CD4-positive, alpha-beta T cell treated with Interleukin-4 for 1 hour (primary cell): ENCODE measurements at regions not wholly inside any gene's neighbourhood (a gene's known extent, or its start where the extent isn't known, plus 50 kb on each side); places are given as distances from the start of the nearest gene placed in this dataset.

Experiments used
- DNase-seq, 2 donors: peaks; one replicate each; pipeline ENCODE4 v3.0.0-alpha.2; 2020 to 2022

- DNase-seq: no peak
These were observed 326.1 kb downstream of the PRL start for GRCh38 chr6:21970569-21971300.

GRCh38 chr6:21971541-21971940 is 325.3 kb downstream of the PRL start:
- no peak for DNase-seq

GRCh38 chr6:21972516-21972915 is 324.3 kb downstream of the PRL start:
- DNase-seq: no peak

- no peak for DNase-seq
These were observed 319.5 kb downstream of the PRL start for GRCh38 chr6:21977346-21977745.

- DNase-seq: no peak
These were observed 315.5 kb downstream of the PRL start for GRCh38 chr6:21981235-21981833.

- no peak for DNase-seq
These were observed 312.7 kb downstream of the PRL start for GRCh38 chr6:21984135-21984534.

GRCh38 chr6:21984561-21984960 is 312.3 kb downstream of the PRL start:
- no peak for DNase-seq

- DNase-seq: no peak
These were observed 310.9 kb downstream of the PRL start for GRCh38 chr6:21985904-21986303.

GRCh38 chr6:21986703-21987102 is 310.1 kb downstream of the PRL start:
- DNase-seq: no peak

- DNase-seq: peak; percentile 13 to 56
These were observed 309.3 kb downstream of the PRL start for GRCh38 chr6:21987501-21987957.

GRCh38 chr6:21990577-21990976 is 306.3 kb downstream of the PRL start:
- DNase-seq: no peak

GRCh38 chr6:21992178-21992967 is 304.5 kb downstream of the PRL start:
- DNase-seq: no peak

GRCh38 chr6:21993841-21994240 is 303.0 kb downstream of the PRL start:
- DNase-seq: no peak

GRCh38 chr6:21994821-21995220 is 302.0 kb downstream of the PRL start:
- DNase-seq: no peak

GRCh38 chr6:21995318-21995717 is 301.5 kb downstream of the PRL start:
- DNase-seq: no peak

- DNase-seq: no peak
These were observed 300.3 kb downstream of the PRL start for GRCh38 chr6:21996425-21997118.

GRCh38 chr6:21997119-21998037 is 299.5 kb downstream of the PRL start:
- DNase-seq: no peak

- DNase-seq: no peak
These were observed 298.3 kb downstream of the PRL start for GRCh38 chr6:21998582-21998981.

GRCh38 chr6:21999012-21999528 is 297.8 kb downstream of the PRL start:
- DNase-seq: no peak

GRCh38 chr6:21999741-22000140 is 297.1 kb downstream of the PRL start:
- DNase-seq: no peak

- no peak for DNase-seq
These were observed 295.3 kb downstream of the PRL start for GRCh38 chr6:22001396-22002027.
